ENCODE measurements at regions not wholly inside any gene's neighbourhood (a gene's known extent, or its start where the extent isn't known, plus 50 kb on each side); places are given as distances from the start of the nearest gene placed in this dataset.

DNA sequence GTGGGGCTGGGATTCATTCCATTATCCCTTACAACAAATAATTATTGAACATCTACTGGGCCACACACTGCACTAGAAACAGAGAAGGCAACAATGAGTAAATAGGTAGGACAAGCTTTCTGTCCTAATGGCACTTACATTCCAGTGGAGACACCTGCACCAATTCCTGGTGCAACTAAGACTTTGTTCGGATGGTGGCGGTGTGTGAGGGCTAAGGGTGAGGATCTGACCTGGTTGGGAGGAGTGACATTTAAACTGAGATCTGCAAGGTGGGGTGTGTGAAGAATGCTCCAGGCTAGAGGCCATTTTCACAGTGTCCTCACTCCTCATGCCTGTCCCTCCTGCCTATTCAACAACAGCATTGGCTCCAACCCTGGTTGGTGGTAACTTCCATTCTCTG lies 510.0 kb downstream of the XYLT1 start:
- TF ChIP-seq, protein P1, sequence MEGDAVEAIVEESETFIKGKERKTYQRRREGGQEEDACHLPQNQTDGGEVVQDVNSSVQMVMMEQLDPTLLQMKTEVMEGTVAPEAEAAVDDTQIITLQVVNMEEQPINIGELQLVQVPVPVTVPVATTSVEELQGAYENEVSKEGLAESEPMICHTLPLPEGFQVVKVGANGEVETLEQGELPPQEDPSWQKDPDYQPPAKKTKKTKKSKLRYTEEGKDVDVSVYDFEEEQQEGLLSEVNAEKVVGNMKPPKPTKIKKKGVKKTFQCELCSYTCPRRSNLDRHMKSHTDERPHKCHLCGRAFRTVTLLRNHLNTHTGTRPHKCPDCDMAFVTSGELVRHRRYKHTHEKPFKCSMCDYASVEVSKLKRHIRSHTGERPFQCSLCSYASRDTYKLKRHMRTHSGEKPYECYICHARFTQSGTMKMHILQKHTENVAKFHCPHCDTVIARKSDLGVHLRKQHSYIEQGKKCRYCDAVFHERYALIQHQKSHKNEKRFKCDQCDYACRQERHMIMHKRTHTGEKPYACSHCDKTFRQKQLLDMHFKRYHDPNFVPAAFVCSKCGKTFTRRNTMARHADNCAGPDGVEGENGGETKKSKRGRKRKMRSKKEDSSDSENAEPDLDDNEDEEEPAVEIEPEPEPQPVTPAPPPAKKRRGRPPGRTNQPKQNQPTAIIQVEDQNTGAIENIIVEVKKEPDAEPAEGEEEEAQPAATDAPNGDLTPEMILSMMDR (IDR thresholded peaks at IDR 0.05): no peak
- TF ChIP-seq POLR2AphosphoS5 (IDR thresholded peaks at IDR 0.05): no peak

All from prostate gland (tissue), 2 donors.